ENCODE measurements at regions not wholly inside any gene's neighbourhood (a gene's known extent, or its start where the extent isn't known, plus 50 kb on each side); places are given as distances from the start of the nearest gene placed in this dataset.

DNA sequence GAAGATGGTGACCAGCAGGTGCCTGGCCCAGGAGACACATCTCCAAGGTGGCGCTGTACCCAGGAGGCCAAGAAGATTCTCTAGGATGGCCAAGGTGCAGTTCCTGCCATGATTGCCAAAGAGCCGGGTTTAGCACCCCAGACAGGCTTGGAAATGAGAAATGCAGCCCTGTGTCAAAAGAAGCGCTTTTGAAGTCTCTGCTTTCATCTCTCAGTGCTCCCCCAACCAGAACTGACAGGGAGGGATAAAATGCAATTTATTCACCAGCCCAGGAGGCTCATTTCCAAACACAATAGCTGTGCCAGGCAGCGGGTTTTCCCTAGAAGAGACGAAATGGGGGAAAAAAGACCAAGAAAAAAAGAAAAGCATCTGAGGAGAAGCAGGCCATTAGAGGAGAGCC is 195.9 kb upstream of the NCAM1 start:
- no peak overlapping the region for H3K27ac Mint-ChIP-seq (ENCODE audit: unreplicated experiment)
- H3K9me3 Mint-ChIP-seq, result no peaks in the 10 kb centered on the region
- TF ChIP-seq, protein P1, sequence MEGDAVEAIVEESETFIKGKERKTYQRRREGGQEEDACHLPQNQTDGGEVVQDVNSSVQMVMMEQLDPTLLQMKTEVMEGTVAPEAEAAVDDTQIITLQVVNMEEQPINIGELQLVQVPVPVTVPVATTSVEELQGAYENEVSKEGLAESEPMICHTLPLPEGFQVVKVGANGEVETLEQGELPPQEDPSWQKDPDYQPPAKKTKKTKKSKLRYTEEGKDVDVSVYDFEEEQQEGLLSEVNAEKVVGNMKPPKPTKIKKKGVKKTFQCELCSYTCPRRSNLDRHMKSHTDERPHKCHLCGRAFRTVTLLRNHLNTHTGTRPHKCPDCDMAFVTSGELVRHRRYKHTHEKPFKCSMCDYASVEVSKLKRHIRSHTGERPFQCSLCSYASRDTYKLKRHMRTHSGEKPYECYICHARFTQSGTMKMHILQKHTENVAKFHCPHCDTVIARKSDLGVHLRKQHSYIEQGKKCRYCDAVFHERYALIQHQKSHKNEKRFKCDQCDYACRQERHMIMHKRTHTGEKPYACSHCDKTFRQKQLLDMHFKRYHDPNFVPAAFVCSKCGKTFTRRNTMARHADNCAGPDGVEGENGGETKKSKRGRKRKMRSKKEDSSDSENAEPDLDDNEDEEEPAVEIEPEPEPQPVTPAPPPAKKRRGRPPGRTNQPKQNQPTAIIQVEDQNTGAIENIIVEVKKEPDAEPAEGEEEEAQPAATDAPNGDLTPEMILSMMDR (conservative IDR thresholded peaks at IDR 0.05), result no peak
- no peaks in the 10 kb centered on the region for H3K36me3 Mint-ChIP-seq (ENCODE audit: low read depth)
- H3K27me3 Mint-ChIP-seq (ENCODE audit: low read depth), result no peaks in the 10 kb centered on the region
- no peak overlapping the region for H3K4me3 Mint-ChIP-seq
- H3K4me1 Mint-ChIP-seq, result peaks cover 17% of the 10 kb centered on the region
- no peak for DNase-seq (ENCODE audit: low read depth, low spot score)

DNA sequence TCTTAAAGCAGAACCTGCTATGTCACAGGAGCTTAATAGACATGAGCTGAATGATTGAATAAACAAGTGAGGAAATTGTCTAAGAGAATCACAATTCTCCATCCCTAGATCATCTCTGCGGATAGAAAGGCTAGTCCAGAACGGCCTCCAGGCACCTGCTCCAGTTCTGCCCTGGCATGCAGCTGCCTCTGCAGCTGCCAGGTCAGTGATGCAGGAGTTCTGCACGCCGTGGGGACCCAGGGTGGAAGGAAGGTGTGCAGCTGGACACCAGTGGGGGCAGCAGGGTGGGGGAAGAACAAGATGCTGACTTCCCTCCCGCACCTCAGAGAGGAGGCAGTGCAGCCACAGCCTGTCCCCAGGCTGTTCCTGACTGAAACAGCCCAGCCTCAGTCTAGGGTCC is 192.1 kb upstream of the NCAM1 start:
- Mint-ChIP-seq H3K4me1 (peaks cover 5% of the 10 kb centered on the region), H3K36me3 (ENCODE audit: low read depth) (no peaks in the 10 kb centered on the region), H3K4me3 (no peak overlapping the region), H3K27ac (ENCODE audit: unreplicated experiment) (no peak overlapping the region), H3K9me3 (no peaks in the 10 kb centered on the region), H3K27me3 (ENCODE audit: low read depth) (no peaks in the 10 kb centered on the region)
- no peak for DNase-seq (ENCODE audit: low read depth, low spot score)
- TF ChIP-seq, protein P1 (conservative IDR thresholded peaks at IDR 0.05), result no peak

DNA sequence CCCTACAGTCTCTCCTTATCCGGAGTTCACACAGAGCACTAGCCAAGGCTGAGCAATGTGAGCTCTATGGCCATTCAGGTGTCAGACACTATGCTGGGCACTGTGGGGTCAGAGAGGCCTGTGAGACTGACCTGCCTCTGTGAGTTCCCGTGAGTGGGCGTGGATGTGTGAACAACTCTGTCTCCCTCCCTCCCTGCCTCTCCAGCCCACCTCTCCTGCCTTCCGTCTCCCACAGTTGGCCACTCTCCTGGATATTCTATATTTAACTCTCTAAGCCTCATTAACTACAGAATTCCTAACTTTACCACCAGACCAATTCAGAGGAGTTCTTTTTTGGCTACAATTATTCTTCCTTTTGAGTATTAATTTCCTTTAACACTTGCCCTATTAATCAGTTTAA is 191.6 kb upstream of the NCAM1 start:
- H3K4me3 Mint-ChIP-seq, result no peak overlapping the region
- no peaks in the 10 kb centered on the region for H3K9me3 Mint-ChIP-seq
- no peaks in the 10 kb centered on the region for H3K27me3 Mint-ChIP-seq (ENCODE audit: low read depth)
- no peak overlapping the region for H3K27ac Mint-ChIP-seq (ENCODE audit: unreplicated experiment)
- no peak for DNase-seq (ENCODE audit: low read depth, low spot score)
- no peaks in the 10 kb centered on the region for H3K36me3 Mint-ChIP-seq (ENCODE audit: low read depth)
- peaks cover 5% of the 10 kb centered on the region for H3K4me1 Mint-ChIP-seq
- TF ChIP-seq, protein P1 (conservative IDR thresholded peaks at IDR 0.05), result no peak

DNA sequence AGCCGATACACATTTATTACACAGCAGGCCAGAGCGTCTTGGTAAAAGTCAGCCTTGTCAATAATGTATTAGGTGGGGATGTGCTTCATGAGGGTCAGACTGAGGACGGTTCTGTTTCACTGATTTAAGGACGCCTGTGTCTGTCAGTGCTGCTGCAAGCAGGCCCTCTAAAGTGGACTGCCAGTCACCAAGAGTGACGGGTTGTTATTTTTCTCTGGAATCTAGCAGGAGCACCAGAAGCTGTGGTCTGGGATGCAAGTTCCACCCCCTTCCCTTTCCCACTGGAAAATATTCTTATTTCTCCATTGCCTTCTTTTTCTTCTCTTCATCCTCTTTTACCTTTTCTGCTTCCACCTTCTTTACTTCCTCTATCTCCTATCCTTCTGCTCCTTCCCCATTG is 191.2 kb upstream of the NCAM1 start:
- no peak for DNase-seq (ENCODE audit: low read depth, low spot score)
- no peaks in the 10 kb centered on the region for H3K9me3 Mint-ChIP-seq
- no peak overlapping the region for H3K4me3 Mint-ChIP-seq
- no peaks in the 10 kb centered on the region for H3K27me3 Mint-ChIP-seq (ENCODE audit: low read depth)
- H3K27ac Mint-ChIP-seq (ENCODE audit: unreplicated experiment), result no peak overlapping the region
- H3K36me3 Mint-ChIP-seq (ENCODE audit: low read depth), result no peaks in the 10 kb centered on the region
- TF ChIP-seq, protein P1 (conservative IDR thresholded peaks at IDR 0.05), result no peak
- H3K4me1 Mint-ChIP-seq, result peaks cover 5% of the 10 kb centered on the region

DNA sequence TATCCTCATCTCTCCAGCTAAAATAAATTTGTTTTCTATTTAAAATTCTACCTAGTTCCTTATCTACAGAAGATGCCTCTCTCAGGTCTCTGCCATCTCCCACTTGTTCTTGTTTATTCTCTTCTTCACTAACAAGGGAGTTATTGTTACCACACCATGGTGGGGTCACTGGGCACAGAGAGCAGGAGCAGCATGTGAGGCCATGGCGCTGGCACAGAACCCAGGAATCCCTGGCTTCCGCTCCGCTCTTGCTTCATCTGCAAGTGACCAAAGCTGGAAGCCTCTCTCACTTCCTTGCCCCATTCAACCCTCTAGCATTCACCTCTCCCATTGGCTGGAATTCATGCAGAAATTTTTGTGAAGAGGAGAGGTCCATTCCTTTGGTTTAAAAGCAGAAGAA is 190.7 kb upstream of the NCAM1 start:
- Mint-ChIP-seq H3K27ac (ENCODE audit: unreplicated experiment) (no peak overlapping the region), H3K4me1 (peaks cover 5% of the 10 kb centered on the region)
- TF ChIP-seq, protein P1 (conservative IDR thresholded peaks at IDR 0.05), result no peak

DNA sequence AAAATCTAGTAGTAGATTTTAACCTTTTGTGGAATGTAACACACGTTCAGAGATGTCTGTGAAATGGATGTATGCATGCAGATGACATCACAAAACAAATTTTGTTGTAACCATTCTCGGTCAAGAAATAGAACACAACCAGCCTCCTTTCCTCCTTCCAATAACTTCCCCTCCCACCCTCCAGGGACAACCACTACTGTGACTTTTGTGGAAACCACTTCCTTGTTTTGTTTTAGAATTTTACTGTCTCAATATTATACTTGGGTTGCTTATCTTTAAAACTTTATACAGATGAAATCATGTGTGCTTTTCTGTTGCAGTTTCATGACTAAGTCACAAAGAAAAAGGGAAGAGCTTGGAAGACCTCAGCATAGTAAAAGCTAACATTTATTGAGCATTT is 189.4 kb upstream of the NCAM1 start:
- DNase-seq (ENCODE audit: low read depth, low spot score), result no peak
- Mint-ChIP-seq H3K4me3 (no peak overlapping the region), H3K36me3 (ENCODE audit: low read depth) (no peaks in the 10 kb centered on the region), H3K4me1 (peaks cover 5% of the 10 kb centered on the region), H3K27me3 (ENCODE audit: low read depth) (no peaks in the 10 kb centered on the region), H3K27ac (ENCODE audit: unreplicated experiment) (no peak overlapping the region), H3K9me3 (no peaks in the 10 kb centered on the region)
- TF ChIP-seq, protein P1 (conservative IDR thresholded peaks at IDR 0.05), result no peak

More for the DNA sequence above, 190.7 kb upstream of the NCAM1 start:
- Mint-ChIP-seq H3K9me3 (no peaks in the 10 kb centered on the region), H3K36me3 (ENCODE audit: low read depth) (no peaks in the 10 kb centered on the region), H3K27me3 (ENCODE audit: low read depth) (no peaks in the 10 kb centered on the region), H3K4me3 (no peak overlapping the region)
- no peak for DNase-seq (ENCODE audit: low read depth, low spot score)

Data from neural crest cell (in vitro differentiated cells).